Fibroblast of mammary gland (primary cell): ENCODE measurements at regions not wholly inside any gene's neighbourhood (a gene's known extent, or its start where the extent isn't known, plus 50 kb on each side); places are given as distances from the start of the nearest gene placed in this dataset.

ENCODE experiments used
- DNase-seq: peaks from one replicate; pipeline ENCODE4 v3.0.0-alpha.2; 2010; ENCODE audit warnings: low read depth
- H3K4me3 ChIP-seq: 2 replicates; pipeline ENCODE4 v1.5.1; 2011; ENCODE audit warnings: low read depth, mild to moderate bottlenecking, low read length, moderate library complexity; ENCODE audit not compliant: control insufficient read depth
- TF ChIP-seq, protein P1 (sequence below): conservative IDR thresholded peaks from 2 replicates; pipeline ENCODE4 v1.5.1; 2011; ENCODE audit warnings: low read depth, low read length, inconsistent platforms; ENCODE audit not compliant: control insufficient read depth, insufficient read depth

DNA sequence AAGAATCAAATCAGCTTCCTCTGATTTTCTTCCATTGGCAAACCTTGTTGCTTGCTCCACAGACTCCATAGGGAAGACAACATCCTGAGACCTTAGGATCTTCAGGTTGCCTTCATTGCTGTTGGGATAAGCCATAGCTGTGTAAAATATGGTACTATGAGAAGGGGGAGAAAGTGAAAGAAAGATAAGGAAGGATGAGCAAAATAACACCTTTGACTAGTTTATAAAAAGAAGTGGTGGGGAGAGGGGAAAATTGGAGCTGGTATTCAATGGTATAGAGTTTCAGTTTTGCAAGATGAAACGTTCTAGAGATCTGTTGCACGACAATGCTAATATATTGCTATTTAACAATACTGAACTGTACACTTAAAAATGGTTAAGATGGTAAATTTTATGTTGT is 180.4 kb upstream of the PHYHIPL start:
- H3K4me3 ChIP-seq: no peak overlapping the region
- no peak for DNase-seq
- TF ChIP-seq, protein P1, sequence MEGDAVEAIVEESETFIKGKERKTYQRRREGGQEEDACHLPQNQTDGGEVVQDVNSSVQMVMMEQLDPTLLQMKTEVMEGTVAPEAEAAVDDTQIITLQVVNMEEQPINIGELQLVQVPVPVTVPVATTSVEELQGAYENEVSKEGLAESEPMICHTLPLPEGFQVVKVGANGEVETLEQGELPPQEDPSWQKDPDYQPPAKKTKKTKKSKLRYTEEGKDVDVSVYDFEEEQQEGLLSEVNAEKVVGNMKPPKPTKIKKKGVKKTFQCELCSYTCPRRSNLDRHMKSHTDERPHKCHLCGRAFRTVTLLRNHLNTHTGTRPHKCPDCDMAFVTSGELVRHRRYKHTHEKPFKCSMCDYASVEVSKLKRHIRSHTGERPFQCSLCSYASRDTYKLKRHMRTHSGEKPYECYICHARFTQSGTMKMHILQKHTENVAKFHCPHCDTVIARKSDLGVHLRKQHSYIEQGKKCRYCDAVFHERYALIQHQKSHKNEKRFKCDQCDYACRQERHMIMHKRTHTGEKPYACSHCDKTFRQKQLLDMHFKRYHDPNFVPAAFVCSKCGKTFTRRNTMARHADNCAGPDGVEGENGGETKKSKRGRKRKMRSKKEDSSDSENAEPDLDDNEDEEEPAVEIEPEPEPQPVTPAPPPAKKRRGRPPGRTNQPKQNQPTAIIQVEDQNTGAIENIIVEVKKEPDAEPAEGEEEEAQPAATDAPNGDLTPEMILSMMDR: no peak

DNA sequence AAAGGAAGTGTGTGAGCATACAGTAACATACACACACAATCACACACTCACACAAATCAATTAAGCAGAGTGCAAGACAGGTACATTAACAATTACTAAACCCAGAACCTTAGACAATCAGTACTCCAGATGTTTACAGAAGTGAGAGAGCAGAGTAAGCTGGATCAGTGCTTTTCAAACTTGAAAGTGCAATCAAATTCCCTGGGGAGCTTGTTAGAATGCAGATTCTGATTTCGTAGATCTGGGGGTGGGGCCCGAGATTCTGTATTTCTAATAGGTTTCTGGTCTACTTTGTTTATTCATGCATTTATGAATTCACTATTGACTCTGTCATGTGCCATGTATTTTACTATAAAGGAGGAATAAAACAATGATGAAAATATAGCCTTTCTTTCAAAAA is 179.6 kb upstream of the PHYHIPL start:
- no peak overlapping the region for H3K4me3 ChIP-seq
- no peak for DNase-seq
- TF ChIP-seq, protein P1: no peak

DNA sequence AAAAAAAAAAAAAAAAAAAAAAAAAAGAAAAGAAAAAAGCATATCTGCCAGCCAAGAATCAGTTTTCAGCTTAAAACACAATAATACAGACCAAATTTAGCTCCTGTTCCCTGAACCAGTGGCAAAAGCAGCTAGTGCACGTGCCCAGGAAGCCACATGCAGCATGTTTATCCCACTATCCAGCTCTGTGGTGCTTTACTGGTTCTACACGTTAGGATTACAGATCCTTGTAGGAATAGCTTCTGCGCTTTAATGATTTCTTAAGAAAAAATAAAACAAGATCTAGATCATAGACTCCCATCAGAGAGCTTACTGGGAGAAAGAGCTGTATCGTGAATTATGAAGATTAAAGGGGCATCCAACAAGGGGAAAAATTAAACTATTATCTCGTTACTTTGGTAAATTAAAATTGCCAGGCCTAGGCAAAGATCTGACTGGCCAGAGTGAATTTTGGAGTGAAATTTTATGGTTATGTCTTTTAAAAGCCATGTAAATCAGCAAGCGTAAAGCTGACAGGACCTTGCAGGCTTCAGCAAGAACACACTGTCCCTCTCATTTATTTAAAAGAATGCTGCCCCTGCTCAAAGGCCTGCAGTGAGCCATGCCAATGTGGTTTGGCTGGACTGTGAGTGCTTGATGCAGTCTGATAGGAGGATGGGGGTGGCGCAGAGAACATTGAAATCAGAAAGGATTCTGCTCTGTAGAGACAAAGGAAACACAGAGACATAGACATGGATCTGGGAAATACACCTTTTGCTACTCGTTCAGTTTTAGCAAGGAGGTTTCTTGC is 177.3 kb upstream of the PHYHIPL start:
- no peak overlapping the region for H3K4me3 ChIP-seq
- TF ChIP-seq, protein P1: no peak
- peak; percentile 53 for DNase-seq

DNA sequence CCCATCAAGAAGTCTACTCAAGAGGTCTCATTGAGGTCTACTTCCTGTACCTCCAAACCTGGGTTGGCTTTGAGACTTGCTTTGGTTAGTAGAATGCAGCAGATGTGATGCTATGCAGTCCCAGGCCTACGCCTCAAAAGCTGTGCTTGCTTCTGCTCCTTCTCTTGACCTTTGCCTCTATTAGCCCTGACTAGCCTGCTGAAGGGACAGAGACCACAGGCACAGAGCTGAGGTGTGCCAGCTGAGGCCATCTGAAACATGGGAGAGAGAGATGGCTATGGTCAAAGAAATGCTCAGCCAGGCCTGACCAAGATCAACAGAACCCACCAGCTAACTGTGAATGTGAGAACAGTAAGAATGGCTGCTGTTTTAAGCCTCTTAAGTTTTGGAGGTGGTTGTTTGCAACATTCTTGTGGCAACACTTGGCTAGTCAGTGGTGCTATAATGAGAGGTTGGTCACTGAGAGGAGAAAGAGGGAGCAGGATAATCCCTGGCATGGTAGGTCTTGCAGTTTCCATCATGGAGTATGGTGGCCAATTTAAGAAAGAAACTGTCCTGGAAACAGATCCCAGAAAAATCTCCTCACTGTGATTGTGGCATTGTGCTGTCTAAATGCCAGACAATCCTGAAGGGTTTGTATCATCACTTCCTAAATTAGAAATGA is 176.1 kb upstream of the PHYHIPL start:
- no peak for DNase-seq
- TF ChIP-seq, protein P1: no peak
- H3K4me3 ChIP-seq: no peak overlapping the region

DNA sequence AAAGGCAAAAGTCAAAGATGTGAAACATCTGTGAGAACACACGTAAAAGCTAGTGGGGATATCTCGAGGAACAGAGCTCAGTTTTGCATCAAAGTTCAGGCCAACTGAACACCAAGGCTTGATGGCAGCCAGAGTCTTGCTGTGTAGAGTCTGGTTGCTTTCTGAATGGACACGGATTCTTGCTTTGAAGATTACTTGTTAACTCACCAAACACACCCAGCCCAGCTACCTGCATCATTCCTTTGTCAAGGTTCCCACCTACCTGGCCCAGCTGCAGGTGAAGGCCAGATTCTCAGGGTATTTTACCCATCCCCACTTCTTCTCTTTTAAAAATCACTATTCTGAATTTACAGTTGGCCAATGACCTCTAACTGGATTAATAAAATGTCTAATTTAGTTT is 174.4 kb upstream of the PHYHIPL start:
- DNase-seq: no peak
- no peak overlapping the region for H3K4me3 ChIP-seq
- TF ChIP-seq, protein P1: no peak

DNA sequence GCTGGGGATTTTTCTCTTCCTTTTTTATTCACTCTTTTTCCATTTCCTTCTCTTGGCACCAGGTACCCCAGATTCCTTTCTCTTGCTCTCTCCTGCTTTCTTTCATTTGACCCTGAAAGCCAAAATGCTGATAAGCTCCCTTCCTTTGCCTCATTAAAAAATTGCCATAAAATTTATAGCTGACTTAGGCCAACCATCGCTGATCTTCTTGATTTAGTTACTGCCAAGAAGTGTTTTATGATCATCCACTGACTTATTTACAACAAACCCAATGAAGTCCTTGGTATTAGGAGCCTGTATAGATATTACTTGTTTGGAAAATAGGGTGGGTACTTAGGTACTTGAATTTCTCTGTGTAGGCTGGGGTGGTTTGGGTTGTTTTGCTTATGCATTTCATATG is 173.2 kb upstream of the PHYHIPL start:
- TF ChIP-seq, protein P1: no peak

More for the DNA sequence above, 173.2 kb upstream of the PHYHIPL start:
- no peak overlapping the region for H3K4me3 ChIP-seq
- no peak for DNase-seq
